ENCODE measurements at regions not wholly inside any gene's neighbourhood (a gene's known extent, or its start where the extent isn't known, plus 50 kb on each side); places are given as distances from the start of the nearest gene placed in this dataset.

DNA sequence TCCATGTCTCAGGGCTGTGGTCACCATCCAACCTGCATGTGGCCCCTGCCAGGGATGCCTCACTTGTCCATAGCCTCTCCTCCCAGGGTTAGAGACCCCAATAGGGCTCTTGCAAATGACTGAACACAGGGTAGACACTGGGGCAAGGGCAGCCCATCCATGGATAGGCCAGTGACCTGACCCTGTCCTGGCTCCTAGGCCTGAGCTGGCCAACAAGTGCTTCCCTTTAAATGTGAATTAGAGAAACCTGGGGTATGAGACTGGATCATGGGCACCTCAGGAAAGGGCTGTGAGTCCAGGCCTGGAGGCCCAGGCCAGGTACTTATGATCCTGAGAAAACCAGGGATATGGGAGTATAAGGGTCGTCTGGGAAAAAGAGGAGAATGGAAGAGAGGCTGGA, 64.5 kb downstream of the COPS8 start:
- peaks cover 4% of the 10 kb centered on the region for H3K9me3 ChIP-seq (ENCODE audit: insufficient read depth, low read depth, low read length)
- H3K36me3 ChIP-seq (ENCODE audit: control insufficient read depth in 1 of 2, insufficient read depth in 2 of 2, low read length in 2 of 2): no peaks in the 10 kb centered on the region
- H2AFZ ChIP-seq (ENCODE audit: insufficient read depth, low read length, poor library complexity): no peak overlapping the region
- no CpG with 5 or more reads among the region's 1 CpG for WGBS (ENCODE audit: extremely low coverage, insufficient coverage, insufficient read length)
- H3K23ac ChIP-seq (ENCODE audit: low read length): no peak overlapping the region
- H3K27me3 ChIP-seq (ENCODE audit: insufficient read depth, low read length): no peaks in the 10 kb centered on the region
- H3K4ac ChIP-seq (ENCODE audit: low read depth, low read length): no peak overlapping the region
- H3K79me2 ChIP-seq (ENCODE audit: control insufficient read depth, insufficient read depth, low read length, poor library complexity): no peaks in the 10 kb centered on the region
- H3K27ac ChIP-seq (ENCODE audit: low read depth, low read length): no peak overlapping the region
- H3K9ac ChIP-seq (ENCODE audit: low read length): no peak overlapping the region
- H4K91ac ChIP-seq (ENCODE audit: low read depth, low read length): no peak overlapping the region
- H3K4me2 ChIP-seq (ENCODE audit: low read length): no peak overlapping the region
- no peak for DNase-seq
- H2BK5ac ChIP-seq (ENCODE audit: low read depth, low read length, poor library complexity): no peak overlapping the region
- peaks cover 4% of the 10 kb centered on the region for H3K79me1 ChIP-seq (ENCODE audit: low read length)
- no peak overlapping the region for H2BK12ac ChIP-seq (ENCODE audit: low read length)
- peaks cover 3 to 4% of the 10 kb centered on the region in 2 experiments for H3K4me1 ChIP-seq (ENCODE audit: control insufficient read depth in 1 of 2, insufficient read depth in 2 of 2, low read length in 2 of 2)
- no peak overlapping the region for H3K4me3 ChIP-seq (ENCODE audit: low read depth, low read length)
- no peak overlapping the region for H4K8ac ChIP-seq (ENCODE audit: low read depth, low read length)
- no peak overlapping the region for H2AK5ac ChIP-seq (ENCODE audit: low read length)
- no peak overlapping the region for H4K12ac ChIP-seq (ENCODE audit: low read depth, low read length)
- H3K14ac ChIP-seq (ENCODE audit: low read length): no peak overlapping the region
- H3K18ac ChIP-seq (ENCODE audit: low read length): no peak overlapping the region
- H2BK120ac ChIP-seq (ENCODE audit: insufficient read depth, low read length, poor library complexity): no peak overlapping the region

DNA sequence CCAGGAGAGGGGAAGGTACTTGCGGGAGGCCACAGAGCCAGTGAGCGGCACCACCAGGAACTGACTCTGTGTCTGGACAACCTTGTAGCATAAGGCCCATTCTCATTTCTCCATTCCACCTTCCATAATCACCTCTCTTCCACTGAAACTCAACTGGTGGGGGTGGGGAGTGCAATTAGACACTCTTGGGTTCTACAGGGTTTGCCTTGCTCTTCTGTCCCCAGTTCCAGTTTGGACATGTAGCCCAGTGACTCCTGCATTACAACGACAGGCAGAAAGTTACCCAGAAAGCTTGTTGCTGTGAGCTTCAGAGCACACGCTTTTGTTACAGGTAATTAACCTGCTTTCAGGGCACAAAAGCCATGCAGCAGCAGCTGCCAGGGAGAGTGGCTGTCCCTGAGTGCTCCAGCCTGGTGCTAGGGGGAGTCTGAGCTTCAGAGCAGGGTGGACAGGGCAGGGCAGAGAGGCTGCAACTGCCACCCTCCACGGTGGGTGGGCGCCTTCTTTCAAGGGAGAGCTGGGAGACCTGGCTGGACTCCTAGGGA, 65.2 kb downstream of the COPS8 start:
- Histone ChIP-seq H3K14ac (ENCODE audit: low read length) (no peak overlapping the region), H3K36me3 (ENCODE audit: control insufficient read depth in 1 of 2, insufficient read depth in 2 of 2, low read length in 2 of 2) (no peaks in the 10 kb centered on the region), H2BK5ac (ENCODE audit: low read depth, low read length, poor library complexity) (no peak overlapping the region), H3K4ac (ENCODE audit: low read depth, low read length) (no peak overlapping the region), H2BK12ac (ENCODE audit: low read length) (peak overlapping the region; percentile 13), H3K79me2 (ENCODE audit: control insufficient read depth, insufficient read depth, low read length, poor library complexity) (no peaks in the 10 kb centered on the region), H3K27ac (ENCODE audit: low read depth, low read length) (no peak overlapping the region), H3K4me1 (ENCODE audit: control insufficient read depth in 1 of 2, insufficient read depth in 2 of 2, low read length in 2 of 2) (peaks cover 8 to 10% of the 10 kb centered on the region in 2 experiments), H3K4me3 (ENCODE audit: low read depth, low read length) (no peak overlapping the region), H4K91ac (ENCODE audit: low read depth, low read length) (peak overlapping the region; percentile 13), H3K9me3 (ENCODE audit: insufficient read depth, low read depth, low read length) (peaks cover 4% of the 10 kb centered on the region), H3K4me2 (ENCODE audit: low read length) (no peak overlapping the region), H4K8ac (ENCODE audit: low read depth, low read length) (no peak overlapping the region), H3K79me1 (ENCODE audit: low read length) (peaks cover 11% of the 10 kb centered on the region), H2BK120ac (ENCODE audit: insufficient read depth, low read length, poor library complexity) (no peak overlapping the region), H3K9ac (ENCODE audit: low read length) (no peak overlapping the region), H3K23ac (ENCODE audit: low read length) (no peak overlapping the region), H3K27me3 (ENCODE audit: insufficient read depth, low read length) (no peaks in the 10 kb centered on the region), H3K18ac (ENCODE audit: low read length) (no peak overlapping the region), H2AFZ (ENCODE audit: insufficient read depth, low read length, poor library complexity) (no peak overlapping the region), H4K12ac (ENCODE audit: low read depth, low read length) (no peak overlapping the region), H2AK5ac (ENCODE audit: low read length) (no peak overlapping the region)
- no CpG with 5 or more reads among the region's 6 CpGs for WGBS (ENCODE audit: extremely low coverage, insufficient coverage, insufficient read length)
- no peak for DNase-seq

DNA sequence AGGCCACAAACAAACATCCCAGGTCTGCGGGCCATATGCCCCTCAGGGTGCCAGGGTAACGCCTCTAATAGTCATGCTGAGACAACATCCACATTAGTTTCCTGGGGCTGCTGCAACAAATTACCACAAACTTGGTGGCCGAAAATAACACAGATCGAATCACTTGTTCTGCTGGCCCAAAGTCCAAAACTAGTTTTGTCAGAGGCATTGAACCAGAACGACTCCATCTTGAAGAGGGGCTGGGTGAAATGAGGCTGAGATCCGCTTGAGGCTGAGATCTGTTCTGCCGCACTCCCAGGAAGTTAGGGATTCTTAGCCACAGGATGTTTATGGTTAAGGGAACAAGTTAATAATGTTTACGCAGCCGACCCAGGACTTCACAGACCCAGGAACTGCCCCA, 66.7 kb downstream of the COPS8 start:
- peaks cover 25% of the 10 kb centered on the region for H3K79me1 ChIP-seq (ENCODE audit: low read length)
- H2AK5ac ChIP-seq (ENCODE audit: low read length): no peak overlapping the region
- peaks cover 4% of the 10 kb centered on the region for H3K9me3 ChIP-seq (ENCODE audit: insufficient read depth, low read depth, low read length)
- H2BK12ac ChIP-seq (ENCODE audit: low read length): no peak overlapping the region
- no CpG with 5 or more reads among the region's 9 CpGs for WGBS (ENCODE audit: extremely low coverage, insufficient coverage, insufficient read length)
- H3K4me1 ChIP-seq (ENCODE audit: control insufficient read depth in 1 of 2, insufficient read depth in 2 of 2, low read length in 2 of 2): peaks cover 16 to 19% of the 10 kb centered on the region in 2 experiments
- H3K79me2 ChIP-seq (ENCODE audit: control insufficient read depth, insufficient read depth, low read length, poor library complexity): peaks cover 4% of the 10 kb centered on the region
- no peak overlapping the region for H3K4me3 ChIP-seq (ENCODE audit: low read depth, low read length)
- no peak overlapping the region for H3K18ac ChIP-seq (ENCODE audit: low read length)
- H2AFZ ChIP-seq (ENCODE audit: insufficient read depth, low read length, poor library complexity): peak overlapping the region; percentile 38
- H2BK120ac ChIP-seq (ENCODE audit: insufficient read depth, low read length, poor library complexity): no peak overlapping the region
- no peak overlapping the region for H3K14ac ChIP-seq (ENCODE audit: low read length)
- no peak overlapping the region for H3K4me2 ChIP-seq (ENCODE audit: low read length)
- H3K36me3 ChIP-seq (ENCODE audit: control insufficient read depth in 1 of 2, insufficient read depth in 2 of 2, low read length in 2 of 2): no peaks in the 10 kb centered on the region
- H4K8ac ChIP-seq (ENCODE audit: low read depth, low read length): no peak overlapping the region
- no peak overlapping the region for H3K9ac ChIP-seq (ENCODE audit: low read length)
- no peak overlapping the region for H2BK5ac ChIP-seq (ENCODE audit: low read depth, low read length, poor library complexity)
- H4K91ac ChIP-seq (ENCODE audit: low read depth, low read length): no peak overlapping the region
- no peak overlapping the region for H3K27ac ChIP-seq (ENCODE audit: low read depth, low read length)
- H3K4ac ChIP-seq (ENCODE audit: low read depth, low read length): no peak overlapping the region
- H4K12ac ChIP-seq (ENCODE audit: low read depth, low read length): no peak overlapping the region
- no peak overlapping the region for H3K23ac ChIP-seq (ENCODE audit: low read length)
- no peaks in the 10 kb centered on the region for H3K27me3 ChIP-seq (ENCODE audit: insufficient read depth, low read length)
- no peak for DNase-seq

DNA sequence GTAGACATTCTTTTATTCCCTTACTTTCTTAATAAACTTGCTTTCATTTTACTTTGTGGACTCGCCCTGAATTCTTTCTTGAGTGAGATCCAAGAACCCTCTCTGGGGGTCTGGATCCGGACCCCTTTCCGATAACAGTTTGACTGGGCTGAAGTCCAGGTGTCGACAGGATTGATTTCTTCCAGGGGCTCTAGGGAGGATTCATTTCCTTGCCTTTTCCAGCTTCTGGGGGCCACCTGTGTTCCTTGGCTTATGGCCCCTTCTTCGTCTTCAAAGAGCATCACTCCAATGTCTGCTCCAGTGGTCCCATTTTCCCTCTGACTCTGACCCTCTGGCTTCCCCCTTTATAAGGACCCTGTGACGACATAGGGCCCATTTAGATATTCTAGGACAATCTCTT, 67.5 kb downstream of the COPS8 start:
- H4K12ac ChIP-seq (ENCODE audit: low read depth, low read length): no peak overlapping the region
- WGBS (ENCODE audit: extremely low coverage, insufficient coverage, insufficient read length): no CpG with 5 or more reads among the region's 6 CpGs
- H3K36me3 ChIP-seq (ENCODE audit: control insufficient read depth in 1 of 2, insufficient read depth in 2 of 2, low read length in 2 of 2): no peaks in the 10 kb centered on the region
- peak overlapping the region; percentile 42 for H2BK5ac ChIP-seq (ENCODE audit: low read depth, low read length, poor library complexity)
- H3K4me1 ChIP-seq (ENCODE audit: control insufficient read depth in 1 of 2, insufficient read depth in 2 of 2, low read length in 2 of 2): peaks cover 16 to 19% of the 10 kb centered on the region in 2 experiments
- H3K79me1 ChIP-seq (ENCODE audit: low read length): peaks cover 25% of the 10 kb centered on the region
- no peak overlapping the region for H3K9ac ChIP-seq (ENCODE audit: low read length)
- no peak overlapping the region for H2BK120ac ChIP-seq (ENCODE audit: insufficient read depth, low read length, poor library complexity)
- no peak overlapping the region for H3K4ac ChIP-seq (ENCODE audit: low read depth, low read length)
- no peak overlapping the region for H3K18ac ChIP-seq (ENCODE audit: low read length)
- no peak overlapping the region for H3K4me2 ChIP-seq (ENCODE audit: low read length)
- H3K27me3 ChIP-seq (ENCODE audit: insufficient read depth, low read length): no peaks in the 10 kb centered on the region
- peaks cover 4% of the 10 kb centered on the region for H3K79me2 ChIP-seq (ENCODE audit: control insufficient read depth, insufficient read depth, low read length, poor library complexity)
- no peak overlapping the region for H3K14ac ChIP-seq (ENCODE audit: low read length)
- H2BK12ac ChIP-seq (ENCODE audit: low read length): peak overlapping the region; percentile 2
- H3K9me3 ChIP-seq (ENCODE audit: insufficient read depth, low read depth, low read length): peaks cover 4% of the 10 kb centered on the region
- H2AK5ac ChIP-seq (ENCODE audit: low read length): no peak overlapping the region
- DNase-seq: no peak
- H3K27ac ChIP-seq (ENCODE audit: low read depth, low read length): no peak overlapping the region
- no peak overlapping the region for H4K8ac ChIP-seq (ENCODE audit: low read depth, low read length)
- no peak overlapping the region for H3K4me3 ChIP-seq (ENCODE audit: low read depth, low read length)
- H3K23ac ChIP-seq (ENCODE audit: low read length): no peak overlapping the region
- no peak overlapping the region for H2AFZ ChIP-seq (ENCODE audit: insufficient read depth, low read length, poor library complexity)
- H4K91ac ChIP-seq (ENCODE audit: low read depth, low read length): peak overlapping the region; percentile 45
